ENCODE measurements at regions not wholly inside any gene's neighbourhood (a gene's known extent, or its start where the extent isn't known, plus 50 kb on each side); places are given as distances from the start of the nearest gene placed in this dataset.
A peak's percentile ranks its signal among the peaks of the same experiment; 100 is the strongest.

DNA sequence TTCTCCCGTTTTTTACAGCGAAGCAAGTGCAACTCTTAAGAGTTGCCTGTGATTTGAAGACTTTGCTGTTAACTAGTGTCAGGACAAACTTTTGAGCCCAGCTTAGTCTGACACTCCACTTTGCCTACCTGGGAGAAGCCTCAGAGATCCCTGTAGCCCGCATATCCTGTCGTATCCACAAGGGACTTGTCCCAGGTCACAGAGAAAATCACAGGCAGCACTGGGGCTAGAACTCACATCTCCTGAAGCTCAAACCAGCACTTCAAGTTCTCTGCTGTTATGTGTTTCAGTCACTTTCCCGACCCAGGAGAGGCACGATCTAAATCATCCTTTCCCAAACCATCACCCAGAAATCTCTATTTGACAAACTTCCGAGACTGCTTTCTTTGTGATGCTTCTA lies 584.5 kb downstream of the ACTL7B start:
- Histone ChIP-seq H3K79me2 (replicated peaks; ENCODE audit: insufficient read depth) (no peaks in the 10 kb centered on the region), H3K4me3 (no peak overlapping the region), H3K27ac (ENCODE audit: low read depth) (no peak overlapping the region; the same call in 1 of the 2 replicates), H3F3A (replicated peaks; ENCODE audit: low read depth) (no peaks in the 10 kb centered on the region), H4K20me1 (replicated peaks; ENCODE audit: insufficient read depth) (no peaks in the 10 kb centered on the region), H3K4me1 (ENCODE audit: insufficient read depth) (peaks cover 19% of the 10 kb centered on the region), H3K36me3 (ENCODE audit: insufficient read depth) (no peaks in the 10 kb centered on the region), H2AFZ (peak overlapping the region; percentile 73; the same call in 1 of the 2 replicates), H3K9me2 (ENCODE audit: insufficient read depth) (peaks cover 8% of the 10 kb centered on the region; the same call in 1 of the 2 replicates), H3K27me3 (ENCODE audit: insufficient read depth) (no peaks in the 10 kb centered on the region), H3K4me2 (no peak overlapping the region)
- H3K9me3 Mint-ChIP-seq = no peaks in the 10 kb centered on the region
- H3K4me3 Mint-ChIP-seq = no peak overlapping the region
- no peaks in the 10 kb centered on the region for H3K36me3 Mint-ChIP-seq (ENCODE audit: low read depth)
- H3K27me3 Mint-ChIP-seq (ENCODE audit: insufficient read depth, low read depth, poor library complexity) = peaks cover 6% of the 10 kb centered on the region
- peak; percentile 18 for DNase-seq (ENCODE audit: low spot score)
- TF ChIP-seq POLR2AphosphoS5 (IDR thresholded peaks at IDR 0.05; ENCODE audit: low read depth) = no peak
- no peak for TF ChIP-seq STAT1 (IDR thresholded peaks at IDR 0.05; ENCODE audit: unreplicated experiment)
- TF ChIP-seq, protein P1, sequence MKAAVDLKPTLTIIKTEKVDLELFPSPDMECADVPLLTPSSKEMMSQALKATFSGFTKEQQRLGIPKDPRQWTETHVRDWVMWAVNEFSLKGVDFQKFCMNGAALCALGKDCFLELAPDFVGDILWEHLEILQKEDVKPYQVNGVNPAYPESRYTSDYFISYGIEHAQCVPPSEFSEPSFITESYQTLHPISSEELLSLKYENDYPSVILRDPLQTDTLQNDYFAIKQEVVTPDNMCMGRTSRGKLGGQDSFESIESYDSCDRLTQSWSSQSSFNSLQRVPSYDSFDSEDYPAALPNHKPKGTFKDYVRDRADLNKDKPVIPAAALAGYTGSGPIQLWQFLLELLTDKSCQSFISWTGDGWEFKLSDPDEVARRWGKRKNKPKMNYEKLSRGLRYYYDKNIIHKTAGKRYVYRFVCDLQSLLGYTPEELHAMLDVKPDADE (IDR thresholded peaks at IDR 0.05) = no peak
- no peak for TF ChIP-seq CTCF (conservative IDR thresholded peaks at IDR 0.05; ENCODE audit: low read depth in 2 of 2)
- no peak for TF ChIP-seq EZH2 (IDR thresholded peaks at IDR 0.05; ENCODE audit: low read depth, unreplicated experiment)
- TF ChIP-seq NANOG (IDR thresholded peaks at IDR 0.05; ENCODE audit: borderline replicate concordance) = no peak
- TF ChIP-seq ZNF114 (CRISPR knock-in tag; IDR thresholded peaks at IDR 0.05) = no peak
- no peak for TF ChIP-seq EZH2phosphoT487 (IDR thresholded peaks at IDR 0.05; ENCODE audit: unreplicated experiment)
- no peak for TF ChIP-seq JUNB (IDR thresholded peaks at IDR 0.05; ENCODE audit: unreplicated experiment)
- TF ChIP-seq CREB1 (CRISPR knock-in tag; IDR thresholded peaks at IDR 0.05; ENCODE audit: low read depth) = no peak
- TF ChIP-seq, protein P2, sequence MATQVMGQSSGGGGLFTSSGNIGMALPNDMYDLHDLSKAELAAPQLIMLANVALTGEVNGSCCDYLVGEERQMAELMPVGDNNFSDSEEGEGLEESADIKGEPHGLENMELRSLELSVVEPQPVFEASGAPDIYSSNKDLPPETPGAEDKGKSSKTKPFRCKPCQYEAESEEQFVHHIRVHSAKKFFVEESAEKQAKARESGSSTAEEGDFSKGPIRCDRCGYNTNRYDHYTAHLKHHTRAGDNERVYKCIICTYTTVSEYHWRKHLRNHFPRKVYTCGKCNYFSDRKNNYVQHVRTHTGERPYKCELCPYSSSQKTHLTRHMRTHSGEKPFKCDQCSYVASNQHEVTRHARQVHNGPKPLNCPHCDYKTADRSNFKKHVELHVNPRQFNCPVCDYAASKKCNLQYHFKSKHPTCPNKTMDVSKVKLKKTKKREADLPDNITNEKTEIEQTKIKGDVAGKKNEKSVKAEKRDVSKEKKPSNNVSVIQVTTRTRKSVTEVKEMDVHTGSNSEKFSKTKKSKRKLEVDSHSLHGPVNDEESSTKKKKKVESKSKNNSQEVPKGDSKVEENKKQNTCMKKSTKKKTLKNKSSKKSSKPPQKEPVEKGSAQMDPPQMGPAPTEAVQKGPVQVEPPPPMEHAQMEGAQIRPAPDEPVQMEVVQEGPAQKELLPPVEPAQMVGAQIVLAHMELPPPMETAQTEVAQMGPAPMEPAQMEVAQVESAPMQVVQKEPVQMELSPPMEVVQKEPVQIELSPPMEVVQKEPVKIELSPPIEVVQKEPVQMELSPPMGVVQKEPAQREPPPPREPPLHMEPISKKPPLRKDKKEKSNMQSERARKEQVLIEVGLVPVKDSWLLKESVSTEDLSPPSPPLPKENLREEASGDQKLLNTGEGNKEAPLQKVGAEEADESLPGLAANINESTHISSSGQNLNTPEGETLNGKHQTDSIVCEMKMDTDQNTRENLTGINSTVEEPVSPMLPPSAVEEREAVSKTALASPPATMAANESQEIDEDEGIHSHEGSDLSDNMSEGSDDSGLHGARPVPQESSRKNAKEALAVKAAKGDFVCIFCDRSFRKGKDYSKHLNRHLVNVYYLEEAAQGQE (IDR thresholded peaks at IDR 0.05; ENCODE audit: unreplicated experiment) = no peak
- TF ChIP-seq, protein P3, sequence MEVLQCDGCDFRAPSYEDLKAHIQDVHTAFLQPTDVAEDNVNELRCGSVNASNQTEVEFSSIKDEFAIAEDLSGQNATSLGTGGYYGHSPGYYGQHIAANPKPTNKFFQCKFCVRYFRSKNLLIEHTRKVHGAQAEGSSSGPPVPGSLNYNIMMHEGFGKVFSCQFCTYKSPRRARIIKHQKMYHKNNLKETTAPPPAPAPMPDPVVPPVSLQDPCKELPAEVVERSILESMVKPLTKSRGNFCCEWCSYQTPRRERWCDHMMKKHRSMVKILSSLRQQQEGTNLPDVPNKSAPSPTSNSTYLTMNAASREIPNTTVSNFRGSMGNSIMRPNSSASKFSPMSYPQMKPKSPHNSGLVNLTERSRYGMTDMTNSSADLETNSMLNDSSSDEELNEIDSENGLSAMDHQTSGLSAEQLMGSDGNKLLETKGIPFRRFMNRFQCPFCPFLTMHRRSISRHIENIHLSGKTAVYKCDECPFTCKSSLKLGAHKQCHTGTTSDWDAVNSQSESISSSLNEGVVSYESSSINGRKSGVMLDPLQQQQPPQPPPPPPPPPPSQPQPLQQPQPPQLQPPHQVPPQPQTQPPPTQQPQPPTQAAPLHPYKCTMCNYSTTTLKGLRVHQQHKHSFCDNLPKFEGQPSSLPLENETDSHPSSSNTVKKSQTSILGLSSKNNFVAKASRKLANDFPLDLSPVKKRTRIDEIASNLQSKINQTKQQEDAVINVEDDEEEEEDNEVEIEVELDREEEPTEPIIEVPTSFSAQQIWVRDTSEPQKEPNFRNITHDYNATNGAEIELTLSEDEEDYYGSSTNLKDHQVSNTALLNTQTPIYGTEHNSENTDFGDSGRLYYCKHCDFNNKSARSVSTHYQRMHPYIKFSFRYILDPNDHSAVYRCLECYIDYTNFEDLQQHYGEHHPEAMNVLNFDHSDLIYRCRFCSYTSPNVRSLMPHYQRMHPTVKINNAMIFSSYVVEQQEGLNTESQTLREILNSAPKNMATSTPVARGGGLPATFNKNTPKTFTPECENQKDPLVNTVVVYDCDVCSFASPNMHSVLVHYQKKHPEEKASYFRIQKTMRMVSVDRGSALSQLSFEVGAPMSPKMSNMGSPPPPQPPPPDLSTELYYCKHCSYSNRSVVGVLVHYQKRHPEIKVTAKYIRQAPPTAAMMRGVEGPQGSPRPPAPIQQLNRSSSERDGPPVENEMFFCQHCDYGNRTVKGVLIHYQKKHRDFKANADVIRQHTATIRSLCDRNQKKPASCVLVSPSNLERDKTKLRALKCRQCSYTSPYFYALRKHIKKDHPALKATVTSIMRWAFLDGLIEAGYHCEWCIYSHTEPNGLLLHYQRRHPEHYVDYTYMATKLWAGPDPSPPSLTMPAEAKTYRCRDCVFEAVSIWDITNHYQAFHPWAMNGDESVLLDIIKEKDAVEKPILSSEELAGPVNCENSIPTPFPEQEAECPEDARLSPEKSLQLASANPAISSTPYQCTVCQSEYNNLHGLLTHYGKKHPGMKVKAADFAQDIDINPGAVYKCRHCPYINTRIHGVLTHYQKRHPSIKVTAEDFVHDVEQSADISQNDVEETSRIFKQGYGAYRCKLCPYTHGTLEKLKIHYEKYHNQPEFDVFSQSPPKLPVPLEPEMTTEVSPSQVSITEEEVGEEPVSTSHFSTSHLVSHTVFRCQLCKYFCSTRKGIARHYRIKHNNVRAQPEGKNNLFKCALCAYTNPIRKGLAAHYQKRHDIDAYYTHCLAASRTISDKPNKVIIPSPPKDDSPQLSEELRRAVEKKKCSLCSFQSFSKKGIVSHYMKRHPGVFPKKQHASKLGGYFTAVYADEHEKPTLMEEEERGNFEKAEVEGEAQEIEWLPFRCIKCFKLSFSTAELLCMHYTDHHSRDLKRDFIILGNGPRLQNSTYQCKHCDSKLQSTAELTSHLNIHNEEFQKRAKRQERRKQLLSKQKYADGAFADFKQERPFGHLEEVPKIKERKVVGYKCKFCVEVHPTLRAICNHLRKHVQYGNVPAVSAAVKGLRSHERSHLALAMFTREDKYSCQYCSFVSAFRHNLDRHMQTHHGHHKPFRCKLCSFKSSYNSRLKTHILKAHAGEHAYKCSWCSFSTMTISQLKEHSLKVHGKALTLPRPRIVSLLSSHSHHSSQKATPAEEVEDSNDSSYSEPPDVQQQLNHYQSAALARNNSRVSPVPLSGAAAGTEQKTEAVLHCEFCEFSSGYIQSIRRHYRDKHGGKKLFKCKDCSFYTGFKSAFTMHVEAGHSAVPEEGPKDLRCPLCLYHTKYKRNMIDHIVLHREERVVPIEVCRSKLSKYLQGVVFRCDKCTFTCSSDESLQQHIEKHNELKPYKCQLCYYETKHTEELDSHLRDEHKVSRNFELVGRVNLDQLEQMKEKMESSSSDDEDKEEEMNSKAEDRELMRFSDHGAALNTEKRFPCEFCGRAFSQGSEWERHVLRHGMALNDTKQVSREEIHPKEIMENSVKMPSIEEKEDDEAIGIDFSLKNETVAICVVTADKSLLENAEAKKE (CRISPR knock-in tag; IDR thresholded peaks at IDR 0.05) = no peak
- no peak for TF ChIP-seq ZNF331 (CRISPR knock-in tag; IDR thresholded peaks at IDR 0.05; ENCODE audit: low read depth)
- H3K27ac Mint-ChIP-seq = no peak overlapping the region
- ATAC-seq = peak; percentile 32
- peaks cover 21% of the 10 kb centered on the region for H3K4me1 Mint-ChIP-seq

Data from GM23338 (cell line).